ENCODE measurements at regions not wholly inside any gene's neighbourhood (a gene's known extent, or its start where the extent isn't known, plus 50 kb on each side); places are given as distances from the start of the nearest gene placed in this dataset.

GRCh38 chr10:105855791-105856190 lies 1214.7 kb downstream of the SORCS3 start:
- DNase-seq, result no peak

GRCh38 chr10:105844676-105845570 lies 1203.8 kb downstream of the SORCS3 start:
- no peak for DNase-seq

- no peak for DNase-seq
These were observed 1203.2 kb downstream of the SORCS3 start for GRCh38 chr10:105844241-105844640.

GRCh38 chr10:105843786-105844185 lies 1202.7 kb downstream of the SORCS3 start:
- DNase-seq, result no peak

- DNase-seq, result no peak
These were observed 1199.2 kb downstream of the SORCS3 start for GRCh38 chr10:105840288-105840770.

GRCh38 chr10:105838392-105838791 lies 1197.3 kb downstream of the SORCS3 start:
- no peak for DNase-seq

GRCh38 chr10:105837951-105838350 lies 1196.9 kb downstream of the SORCS3 start:
- DNase-seq, result no peak

GRCh38 chr10:105834261-105835059 lies 1193.4 kb downstream of the SORCS3 start:
- no peak for DNase-seq

- DNase-seq, result no peak
These were observed 1186.0 kb downstream of the SORCS3 start for GRCh38 chr10:105827133-105827532.

GRCh38 chr10:105807935-105808587 lies 1167.0 kb downstream of the SORCS3 start:
- no peak for DNase-seq

GRCh38 chr10:105803206-105803605 lies 1162.1 kb downstream of the SORCS3 start:
- no peak for DNase-seq

- DNase-seq, result no peak
These were observed 1159.6 kb downstream of the SORCS3 start for GRCh38 chr10:105800641-105801040.

GRCh38 chr10:105798328-105798889 lies 1157.3 kb downstream of the SORCS3 start:
- no peak for DNase-seq

GRCh38 chr10:105797234-105797890 lies 1156.3 kb downstream of the SORCS3 start:
- peak in 1 of 2 experiments; percentile 39 for DNase-seq

GRCh38 chr10:105793071-105793470 lies 1152.0 kb downstream of the SORCS3 start:
- no peak for DNase-seq

GRCh38 chr10:105785721-105786120 lies 1144.6 kb downstream of the SORCS3 start:
- no peak for DNase-seq

GRCh38 chr10:105783936-105784483 lies 1142.9 kb downstream of the SORCS3 start:
- DNase-seq, result no peak

GRCh38 chr10:105774881-105775280 lies 1133.8 kb downstream of the SORCS3 start:
- no peak for DNase-seq

- no peak for DNase-seq
These were observed 1133.3 kb downstream of the SORCS3 start for GRCh38 chr10:105774351-105774750.

- DNase-seq, result no peak
These were observed 1129.6 kb downstream of the SORCS3 start for GRCh38 chr10:105770524-105771212.

All from NCI-H446 (cell line).